ENCODE measurements at regions not wholly inside any gene's neighbourhood (a gene's known extent, or its start where the extent isn't known, plus 50 kb on each side); places are given as distances from the start of the nearest gene placed in this dataset.

DNA sequence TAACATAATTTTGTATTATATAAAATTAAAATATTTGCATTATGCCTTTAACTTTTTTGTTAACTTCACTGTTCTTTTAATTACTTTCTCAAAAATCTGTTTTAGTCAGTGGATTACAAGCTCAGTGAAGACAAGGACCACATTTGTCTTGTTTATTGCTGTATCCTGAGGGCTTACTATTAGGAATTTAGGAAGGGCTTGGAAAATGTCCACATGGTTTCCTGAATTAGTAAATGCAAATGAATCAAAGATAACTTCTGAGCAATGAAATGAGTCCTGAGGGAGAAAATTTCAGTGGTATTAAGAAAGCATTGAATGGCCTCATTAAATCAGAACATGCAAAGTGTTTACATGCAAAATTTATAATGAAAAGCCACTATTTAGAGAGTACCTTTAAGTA, 1293.2 kb upstream of the GOT2 start:
- TF ChIP-seq TAF1 (IDR thresholded peaks at IDR 0.05; ENCODE audit: borderline replicate concordance, insufficient read depth, low read length) (no peak), SIN3A (IDR thresholded peaks at IDR 0.05; ENCODE audit: borderline replicate concordance, insufficient read depth, low read length) (no peak), POLR2AphosphoS5 (IDR thresholded peaks at IDR 0.05; ENCODE audit: low read depth, low read length) (no peak), FOXP2 (optimal IDR thresholded peaks at IDR 0.05; ENCODE audit: borderline replicate concordance, extremely low read depth, extremely low read length, insufficient read depth) (no peak)
- TF ChIP-seq, protein P1, sequence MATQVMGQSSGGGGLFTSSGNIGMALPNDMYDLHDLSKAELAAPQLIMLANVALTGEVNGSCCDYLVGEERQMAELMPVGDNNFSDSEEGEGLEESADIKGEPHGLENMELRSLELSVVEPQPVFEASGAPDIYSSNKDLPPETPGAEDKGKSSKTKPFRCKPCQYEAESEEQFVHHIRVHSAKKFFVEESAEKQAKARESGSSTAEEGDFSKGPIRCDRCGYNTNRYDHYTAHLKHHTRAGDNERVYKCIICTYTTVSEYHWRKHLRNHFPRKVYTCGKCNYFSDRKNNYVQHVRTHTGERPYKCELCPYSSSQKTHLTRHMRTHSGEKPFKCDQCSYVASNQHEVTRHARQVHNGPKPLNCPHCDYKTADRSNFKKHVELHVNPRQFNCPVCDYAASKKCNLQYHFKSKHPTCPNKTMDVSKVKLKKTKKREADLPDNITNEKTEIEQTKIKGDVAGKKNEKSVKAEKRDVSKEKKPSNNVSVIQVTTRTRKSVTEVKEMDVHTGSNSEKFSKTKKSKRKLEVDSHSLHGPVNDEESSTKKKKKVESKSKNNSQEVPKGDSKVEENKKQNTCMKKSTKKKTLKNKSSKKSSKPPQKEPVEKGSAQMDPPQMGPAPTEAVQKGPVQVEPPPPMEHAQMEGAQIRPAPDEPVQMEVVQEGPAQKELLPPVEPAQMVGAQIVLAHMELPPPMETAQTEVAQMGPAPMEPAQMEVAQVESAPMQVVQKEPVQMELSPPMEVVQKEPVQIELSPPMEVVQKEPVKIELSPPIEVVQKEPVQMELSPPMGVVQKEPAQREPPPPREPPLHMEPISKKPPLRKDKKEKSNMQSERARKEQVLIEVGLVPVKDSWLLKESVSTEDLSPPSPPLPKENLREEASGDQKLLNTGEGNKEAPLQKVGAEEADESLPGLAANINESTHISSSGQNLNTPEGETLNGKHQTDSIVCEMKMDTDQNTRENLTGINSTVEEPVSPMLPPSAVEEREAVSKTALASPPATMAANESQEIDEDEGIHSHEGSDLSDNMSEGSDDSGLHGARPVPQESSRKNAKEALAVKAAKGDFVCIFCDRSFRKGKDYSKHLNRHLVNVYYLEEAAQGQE (IDR thresholded peaks at IDR 0.05; ENCODE audit: insufficient read depth in 1 of 2, low read depth in 2 of 2, low read length in 2 of 2), result no peak

DNA sequence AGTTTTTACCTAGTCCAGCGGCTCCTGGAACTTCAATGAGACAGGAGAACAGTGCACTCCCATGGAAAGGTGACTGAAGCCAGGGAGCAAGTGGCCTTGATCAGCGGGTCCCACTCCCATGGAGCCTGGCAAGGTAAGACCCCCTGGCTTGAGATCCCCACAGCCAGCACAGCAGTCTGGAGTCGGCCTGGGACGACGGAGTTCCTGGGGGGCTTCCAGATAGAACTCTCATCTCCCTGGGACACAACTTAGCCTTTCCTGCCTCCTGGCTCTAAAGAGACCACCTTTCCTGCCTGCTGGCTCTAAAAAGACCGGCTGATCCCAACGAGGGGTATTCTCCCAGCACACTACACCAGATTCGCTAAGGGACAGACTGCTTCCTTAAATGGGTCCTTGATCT, 1279.0 kb upstream of the GOT2 start:
- TF ChIP-seq, protein P1 (IDR thresholded peaks at IDR 0.05; ENCODE audit: insufficient read depth in 1 of 2, low read depth in 2 of 2, low read length in 2 of 2), result no peak
- TF ChIP-seq TAF1 (IDR thresholded peaks at IDR 0.05; ENCODE audit: borderline replicate concordance, insufficient read depth, low read length) (no peak), FOXP2 (optimal IDR thresholded peaks at IDR 0.05; ENCODE audit: borderline replicate concordance, extremely low read depth, extremely low read length, insufficient read depth) (no peak), POLR2AphosphoS5 (IDR thresholded peaks at IDR 0.05; ENCODE audit: low read depth, low read length) (no peak), SIN3A (IDR thresholded peaks at IDR 0.05; ENCODE audit: borderline replicate concordance, insufficient read depth, low read length) (no peak)

DNA sequence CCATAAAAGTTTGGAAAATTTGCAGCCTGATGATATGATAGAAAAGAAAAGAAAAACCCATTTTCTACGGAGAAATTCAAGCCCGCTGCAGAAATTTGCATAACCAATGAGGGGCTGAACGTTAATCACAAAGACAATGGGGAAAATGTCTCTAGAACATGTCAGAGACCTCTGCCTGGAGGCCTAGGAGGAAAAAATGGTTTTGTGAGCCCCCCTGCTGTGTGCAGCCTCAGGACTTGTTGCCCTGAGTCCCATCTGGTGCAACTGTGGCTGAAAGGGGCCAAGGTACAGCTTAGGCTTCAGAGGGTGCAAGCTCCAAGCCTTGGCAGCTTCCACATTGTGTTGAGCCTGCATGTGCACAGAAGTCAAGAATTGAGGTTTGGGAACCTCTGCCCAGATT, 1267.4 kb upstream of the GOT2 start:
- TF ChIP-seq FOXP2 (optimal IDR thresholded peaks at IDR 0.05; ENCODE audit: borderline replicate concordance, extremely low read depth, extremely low read length, insufficient read depth) (no peak), SIN3A (IDR thresholded peaks at IDR 0.05; ENCODE audit: borderline replicate concordance, insufficient read depth, low read length) (no peak), TAF1 (IDR thresholded peaks at IDR 0.05; ENCODE audit: borderline replicate concordance, insufficient read depth, low read length) (no peak), POLR2AphosphoS5 (IDR thresholded peaks at IDR 0.05; ENCODE audit: low read depth, low read length) (no peak)
- TF ChIP-seq, protein P1 (IDR thresholded peaks at IDR 0.05; ENCODE audit: insufficient read depth in 1 of 2, low read depth in 2 of 2, low read length in 2 of 2), result no peak

DNA sequence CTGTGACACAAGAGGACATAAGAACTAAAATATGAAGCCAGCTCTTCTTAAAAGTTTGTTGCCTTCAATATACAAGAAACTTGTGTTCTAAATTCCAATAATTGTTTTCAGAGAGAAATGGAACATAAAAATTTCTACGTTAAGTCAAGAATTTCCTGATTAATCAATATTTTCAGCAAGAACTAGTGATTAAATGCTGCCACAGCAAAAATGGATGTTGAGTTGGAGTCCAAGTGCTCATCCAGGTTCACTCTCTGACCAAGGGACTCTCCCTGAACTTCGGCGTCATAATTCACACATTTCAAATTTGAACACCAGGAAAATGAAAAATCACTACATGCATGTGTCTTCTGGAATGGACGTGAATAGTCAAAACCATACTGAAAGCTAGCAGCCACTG, 1263.6 kb upstream of the GOT2 start:
- no peak for TF ChIP-seq FOXP2 (optimal IDR thresholded peaks at IDR 0.05; ENCODE audit: borderline replicate concordance, extremely low read depth, extremely low read length, insufficient read depth)
- TF ChIP-seq POLR2AphosphoS5 (IDR thresholded peaks at IDR 0.05; ENCODE audit: low read depth, low read length), result no peak
- no peak for TF ChIP-seq TAF1 (IDR thresholded peaks at IDR 0.05; ENCODE audit: borderline replicate concordance, insufficient read depth, low read length)
- TF ChIP-seq SIN3A (IDR thresholded peaks at IDR 0.05; ENCODE audit: borderline replicate concordance, insufficient read depth, low read length), result no peak
- TF ChIP-seq, protein P1 (IDR thresholded peaks at IDR 0.05; ENCODE audit: insufficient read depth in 1 of 2, low read depth in 2 of 2, low read length in 2 of 2), result no peak

DNA sequence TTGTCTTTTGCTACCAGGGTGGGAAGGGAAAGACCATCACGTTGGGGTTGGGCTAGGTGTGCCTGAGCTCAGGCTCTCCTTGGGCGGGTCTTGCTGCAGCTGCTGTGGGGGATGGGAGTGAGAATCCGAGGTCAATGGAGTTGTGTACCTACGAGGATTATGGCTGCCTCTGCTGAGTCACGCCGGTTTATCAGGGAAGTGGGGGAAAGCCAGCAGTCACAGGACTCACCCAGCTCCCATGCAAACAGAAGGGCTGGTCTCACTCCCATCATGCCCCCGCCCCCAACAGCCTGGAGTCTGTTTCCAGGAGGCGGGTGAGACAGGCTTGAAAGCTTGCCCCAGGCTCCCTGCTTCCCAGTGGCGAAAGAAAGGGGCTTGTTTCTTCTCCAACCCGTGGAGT, 1259.0 kb upstream of the GOT2 start:
- TF ChIP-seq SIN3A (IDR thresholded peaks at IDR 0.05; ENCODE audit: borderline replicate concordance, insufficient read depth, low read length) (no peak), FOXP2 (optimal IDR thresholded peaks at IDR 0.05; ENCODE audit: borderline replicate concordance, extremely low read depth, extremely low read length, insufficient read depth) (no peak), TAF1 (IDR thresholded peaks at IDR 0.05; ENCODE audit: borderline replicate concordance, insufficient read depth, low read length) (no peak), POLR2AphosphoS5 (IDR thresholded peaks at IDR 0.05; ENCODE audit: low read depth, low read length) (no peak)
- TF ChIP-seq, protein P1 (IDR thresholded peaks at IDR 0.05; ENCODE audit: insufficient read depth in 1 of 2, low read depth in 2 of 2, low read length in 2 of 2), result no peak

All from PFSK-1 (cell line).